HCT116 (cell line): ENCODE measurements at regions not wholly inside any gene's neighbourhood (a gene's known extent, or its start where the extent isn't known, plus 50 kb on each side); places are given as distances from the start of the nearest gene placed in this dataset.

Experiments used
- ATAC-seq: fragments of 200-7000 bp; cut with Tn5 transposase; 2 replicates; pipeline ENCODE4 v1.9.1; 2020; ENCODE audit warnings: mild to moderate bottlenecking, moderate library complexity
- BruUV-seq: library from RNA; stranded (reverse); fragments of 400-500 nt; replicated peaks from 2 replicates; lab custom pipeline; 2021; lab: Mats Ljungman, UMichigan
- CTCF ChIA-PET: fragments of 300-600 bp; sonication (Branson Sonifier 250); formaldehyde crosslinking; loops from one replicate; lab custom pipeline; 2021; ENCODE audit warnings: antibody characterized with exemption; lab: Charles Lee
- POLR2A ChIA-PET: fragments of 300-600, 350-600 bp; sonication (Branson Sonifier 250); formaldehyde crosslinking; loops from one replicate; lab custom pipeline; 2021; ENCODE audit warnings: antibody characterized with exemption; lab: Charles Lee
- RAD21 ChIA-PET, 2 experiments: fragments of 300-600 bp; sonication (Branson Sonifier 250); formaldehyde crosslinking; loops; one replicate each; lab custom pipeline; 2023; ENCODE audit warnings: low total read pairs in 2 of 2; ENCODE audit not compliant: uncharacterized antibody in 2 of 2, unreplicated experiment in 2 of 2, low non-redundant PET in 1 of 2; lab: Charles Lee
- DNase-seq: peaks from one replicate; pipeline ENCODE4 v3.0.0-alpha.2; 2010; ENCODE audit warnings: low read depth, low spot score
- H2AFZ ChIP-seq: fragments of 200-600 bp; shearing (Covaris generic), sonication (generic); 2 replicates; pipeline ENCODE4 v1.6.1; 2017; ENCODE audit warnings: low read depth, mixed run types, mixed read lengths, antibody characterized with exemption, low read length; ENCODE audit not compliant: poor library complexity, severe bottlenecking
- H3K27ac ChIP-seq: 2 replicates; pipeline ENCODE4 v1.5.1; 2012; ENCODE audit warnings: low read depth, low read length
- H3K27me3 ChIP-seq: fragments of 200-600 bp; sonication (generic); 2 replicates; pipeline ENCODE4 v1.6.1; 2016; ENCODE audit warnings: mixed run types, low read length, mixed read lengths; ENCODE audit not compliant: insufficient read depth
- H3K36me3 ChIP-seq, 2 experiments: fragments of 200-500 bp in 1 of 2; fragments of 200-600 bp in 1 of 2; sonication (Bioruptor generic) in 1 of 2; sonication (generic) in 1 of 2; 2 replicates each; pipeline versions ENCODE4 v1.5.1 to v1.6.1; 2014 to 2016; ENCODE audit warnings: low read length in 2 of 2, inconsistent platforms in 1 of 2, mixed read lengths in 1 of 2, mixed run types in 1 of 2; ENCODE audit not compliant: insufficient read depth in 2 of 2, control insufficient read depth in 1 of 2
- H3K4me1 ChIP-seq, 2 experiments: fragments of 200-600 bp in 1 of 2; sonication (generic) in 1 of 2; 2 replicates each; pipeline versions ENCODE4 v1.5.1 to v1.6.1; 2012 to 2017; ENCODE audit warnings: low read length in 2 of 2, inconsistent platforms in 1 of 2, mild to moderate bottlenecking in 1 of 2, mixed read lengths in 1 of 2, mixed run types in 1 of 2, moderate library complexity in 1 of 2; ENCODE audit not compliant: insufficient read depth in 2 of 2, control insufficient read depth in 1 of 2
- H3K4me2 ChIP-seq: fragments of 200-600 bp; sonication (generic); 2 replicates; pipeline ENCODE4 v1.6.1; 2017; ENCODE audit warnings: mixed run types, low read length, mixed read lengths
- H3K4me3 ChIP-seq, 2 experiments: fragments of 200-600 bp in 1 of 2; sonication (generic) in 1 of 2; replicated peaks in 1 of 2; 2 replicates each; pipeline ENCODE4 v1.5.1; 2011 to 2016; ENCODE audit warnings: low read length in 2 of 2, control low read depth in 1 of 2, low read depth in 1 of 2, mild to moderate bottlenecking in 1 of 2, mixed read lengths in 1 of 2, mixed run types in 1 of 2
- H3K79me2 ChIP-seq: fragments of 200-600 bp; sonication (generic); 2 replicates; pipeline ENCODE4 v1.6.1; 2017; ENCODE audit warnings: mild to moderate bottlenecking, mixed run types, low read length, moderate library complexity, mixed read lengths; ENCODE audit not compliant: insufficient read depth
- H3K9ac ChIP-seq: fragments of 200-600 bp; sonication (generic); 2 replicates; pipeline ENCODE4 v1.6.1; 2016; ENCODE audit warnings: low read length, mixed read lengths
- H3K9me2 ChIP-seq: fragments of 200-600 bp; sonication (generic), shearing (Covaris generic); 2 replicates; pipeline ENCODE4 v1.6.1; 2017; ENCODE audit warnings: mixed run types, mild to moderate bottlenecking, moderate library complexity; ENCODE audit not compliant: insufficient read depth
- H3K9me3 ChIP-seq, 2 experiments: fragments of 200-500 bp in 1 of 2; fragments of 200-600 bp in 1 of 2; sonication (Bioruptor generic) in 1 of 2; sonication (generic) in 1 of 2; 2 replicates each; pipeline ENCODE4 v1.6.1; 2014 to 2017; ENCODE audit warnings: low read length in 2 of 2, mixed read lengths in 2 of 2, inconsistent platforms in 1 of 2, low read depth in 1 of 2, mild to moderate bottlenecking in 1 of 2, mixed run types in 1 of 2, moderate library complexity in 1 of 2; ENCODE audit not compliant: control insufficient read depth in 1 of 2, insufficient read depth in 1 of 2
- H4K20me1 ChIP-seq: fragments of 200-600 bp; sonication (generic), shearing (Covaris generic); 2 replicates; pipeline ENCODE4 v1.6.1; 2017; ENCODE audit warnings: mixed run types, mild to moderate bottlenecking, moderate library complexity; ENCODE audit not compliant: insufficient read depth
- CBX3 ChIP-seq: IDR thresholded peaks from 2 replicates; pipeline ENCODE4 v1.6.1; 2012; ENCODE audit warnings: low read depth
- EGR1 ChIP-seq: IDR thresholded peaks from 2 replicates; pipeline ENCODE4 v1.6.1; 2012; ENCODE audit warnings: low read depth
- EZH2 ChIP-seq: fragments of 200-600 bp; sonication (generic); IDR thresholded peaks from 2 replicates; pipeline ENCODE4 v1.6.1; 2017; ENCODE audit warnings: antibody characterized with exemption, mixed run types
- FOSL1 ChIP-seq: IDR thresholded peaks from 2 replicates; pipeline ENCODE4 v1.6.1; 2012; ENCODE audit warnings: low read depth
- POLR2A ChIP-seq: IDR thresholded peaks from 2 replicates; pipeline ENCODE4 v1.7.0; 2011; ENCODE audit warnings: borderline replicate concordance; ENCODE audit not compliant: insufficient read depth, insufficient read length; ENCODE audit errors: extremely low read depth
- POLR2AphosphoS5 ChIP-seq: IDR thresholded peaks from 2 replicates; pipeline ENCODE4 v1.6.1; 2011; ENCODE audit warnings: mild to moderate bottlenecking, low read depth, low read length, moderate library complexity
- RAD21 ChIP-seq: IDR thresholded peaks from 2 replicates; pipeline ENCODE4 v1.6.1; 2012; ENCODE audit warnings: low read depth, mild to moderate bottlenecking
- SP1 ChIP-seq: IDR thresholded peaks from 2 replicates; pipeline ENCODE4 v1.6.1; 2012; ENCODE audit warnings: low read depth
- SRF ChIP-seq: IDR thresholded peaks from 2 replicates; pipeline ENCODE4 v1.6.1; 2012; ENCODE audit warnings: low read depth
- TCF7L2 ChIP-seq: IDR thresholded peaks from 2 replicates; pipeline ENCODE4 v1.7.0; 2011; ENCODE audit warnings: borderline replicate concordance, inconsistent platforms; ENCODE audit not compliant: insufficient read depth, insufficient read length; ENCODE audit errors: extremely low read depth
- YY1 ChIP-seq: IDR thresholded peaks from 2 replicates; pipeline ENCODE4 v1.6.1; 2011; ENCODE audit warnings: low read length, low read depth, moderate library complexity, mild to moderate bottlenecking; ENCODE audit not compliant: insufficient replicate concordance; ENCODE audit errors: extremely low read depth
- ZFX ChIP-seq: fragments of 450-650 bp; IDR thresholded peaks from 2 replicates; pipeline ENCODE4 v1.6.1; 2017
- intact Hi-C: fragments of 100-400 bp; cut with micrococcal nuclease; formaldehyde crosslinking; loops from 2 replicates; pipeline ENCODE4 v1.10.0; 2022
- TF ChIP-seq, protein P1 (sequence below): IDR thresholded peaks from 2 replicates; pipeline ENCODE4 v1.6.1; 2012
- TF ChIP-seq, protein P2 (sequence below): IDR thresholded peaks from 2 replicates; pipeline ENCODE4 v1.6.1; 2012

DNA sequence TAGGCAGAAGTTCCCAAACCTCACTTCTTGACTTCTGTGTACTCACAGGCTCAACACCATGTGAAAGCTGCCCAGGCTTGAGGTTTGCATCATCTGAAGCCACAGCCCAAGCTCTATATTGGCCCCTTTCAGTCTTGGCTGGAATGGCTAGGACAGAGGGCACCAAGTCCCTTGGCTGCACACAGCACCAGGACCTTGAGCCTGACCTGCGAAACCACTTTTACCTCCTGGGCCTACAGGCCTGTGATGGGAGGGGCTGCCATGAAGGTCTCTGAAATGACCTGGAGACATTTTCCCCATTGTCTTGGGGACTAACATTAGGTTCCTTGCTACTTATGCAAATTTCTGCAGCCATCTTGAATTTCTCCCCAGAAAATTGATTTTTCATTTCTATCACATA lies 288.3 kb upstream of the ZC3H12C start:
- ChIA-PET POLR2A (no interaction called here), RAD21 (no interaction called here), CTCF (no interaction called here)
- H3K27me3 ChIP-seq: no peaks in the 10 kb centered on the region
- no peak overlapping the region for H3K4me3 ChIP-seq
- no peaks in the 10 kb centered on the region for H3K36me3 ChIP-seq
- H2AFZ ChIP-seq: no peak overlapping the region
- no peak overlapping the region for H3K9ac ChIP-seq
- H3K9me2 ChIP-seq: no peaks in the 10 kb centered on the region
- intact Hi-C loops: no loop called here
- TF ChIP-seq SP1 (no peak), SRF (no peak), POLR2A (no peak), RAD21 (no peak), YY1 (no peak), CBX3 (no peak), EGR1 (no peak), FOSL1 (no peak), TCF7L2 (no peak), EZH2 (no peak), ZFX (no peak)
- TF ChIP-seq, protein P1, sequence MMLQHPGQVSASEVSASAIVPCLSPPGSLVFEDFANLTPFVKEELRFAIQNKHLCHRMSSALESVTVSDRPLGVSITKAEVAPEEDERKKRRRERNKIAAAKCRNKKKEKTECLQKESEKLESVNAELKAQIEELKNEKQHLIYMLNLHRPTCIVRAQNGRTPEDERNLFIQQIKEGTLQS: no peak
- TF ChIP-seq, protein P2, sequence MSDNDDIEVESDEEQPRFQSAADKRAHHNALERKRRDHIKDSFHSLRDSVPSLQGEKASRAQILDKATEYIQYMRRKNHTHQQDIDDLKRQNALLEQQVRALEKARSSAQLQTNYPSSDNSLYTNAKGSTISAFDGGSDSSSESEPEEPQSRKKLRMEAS: no peak
- no peak for DNase-seq
- no peaks in the 10 kb centered on the region for H4K20me1 ChIP-seq
- ATAC-seq: no peak
- no peak overlapping the region for H3K27ac ChIP-seq
- no peak overlapping the region for H3K4me2 ChIP-seq
- peaks cover 0 to 6% of the 10 kb centered on the region in 2 experiments; a peak in 2 of 4 replicates for H3K4me1 ChIP-seq
- H3K79me2 ChIP-seq: no peaks in the 10 kb centered on the region
- H3K9me3 ChIP-seq: no peaks in the 10 kb centered on the region
- BruUV-seq: no TSS peak

DNA sequence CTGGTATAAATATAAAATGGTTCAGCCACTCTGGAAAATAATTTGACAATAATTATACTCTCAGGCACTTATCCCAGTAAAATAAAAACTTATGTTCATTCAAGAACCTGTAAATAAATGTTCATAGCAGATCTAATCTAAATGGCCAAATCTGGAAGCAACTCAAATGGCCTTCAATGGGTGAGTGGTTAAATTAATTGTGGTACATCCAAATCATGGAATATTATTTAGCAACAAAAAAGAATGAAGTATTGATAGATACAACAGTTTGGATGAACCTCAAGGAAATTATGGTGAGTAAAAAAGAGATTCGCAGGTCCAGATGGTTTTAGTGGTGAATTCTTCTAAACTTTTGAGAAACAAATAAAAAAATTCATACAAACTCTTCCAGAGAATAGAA lies 287.0 kb upstream of the ZC3H12C start:
- peaks cover 0 to 6% of the 10 kb centered on the region in 2 experiments; a peak in 2 of 4 replicates for H3K4me1 ChIP-seq
- no peaks in the 10 kb centered on the region for H3K9me3 ChIP-seq
- no peak overlapping the region for H3K27ac ChIP-seq
- H4K20me1 ChIP-seq: no peaks in the 10 kb centered on the region
- no peak overlapping the region for H3K4me2 ChIP-seq
- H3K36me3 ChIP-seq: no peaks in the 10 kb centered on the region
- CTCF ChIA-PET: no interaction called here
- H3K9me2 ChIP-seq: no peaks in the 10 kb centered on the region
- POLR2A ChIA-PET: no interaction called here
- no peak overlapping the region for H3K4me3 ChIP-seq
- no peaks in the 10 kb centered on the region for H3K27me3 ChIP-seq
- ATAC-seq (no peak), DNase-seq (no peak)
- TF ChIP-seq YY1 (no peak), POLR2AphosphoS5 (no peak)
- TF ChIP-seq, protein P1: no peak
- no peaks in the 10 kb centered on the region for H3K79me2 ChIP-seq
- no peak overlapping the region for H3K9ac ChIP-seq
- BruUV-seq: no TSS peak
- RAD21 ChIA-PET: no interaction called here
- intact Hi-C loops: no loop called here
- no peak overlapping the region for H2AFZ ChIP-seq
